Fibroblast of skin of scalp (primary cell): ENCODE measurements at regions not wholly inside any gene's neighbourhood (a gene's known extent, or its start where the extent isn't known, plus 50 kb on each side); places are given as distances from the start of the nearest gene placed in this dataset.
A peak's percentile ranks its signal among the peaks of the same experiment; 100 is the strongest.
"Not testable (repeated sequence)": the region's sequence is repeated elsewhere in the genome, so short reads cannot be mapped to it uniquely, and the experiment has no call there.

Source experiments
- DNase-seq: peaks from one replicate; pipeline ENCODE4 v3.0.0-alpha.2; 2013

DNA sequence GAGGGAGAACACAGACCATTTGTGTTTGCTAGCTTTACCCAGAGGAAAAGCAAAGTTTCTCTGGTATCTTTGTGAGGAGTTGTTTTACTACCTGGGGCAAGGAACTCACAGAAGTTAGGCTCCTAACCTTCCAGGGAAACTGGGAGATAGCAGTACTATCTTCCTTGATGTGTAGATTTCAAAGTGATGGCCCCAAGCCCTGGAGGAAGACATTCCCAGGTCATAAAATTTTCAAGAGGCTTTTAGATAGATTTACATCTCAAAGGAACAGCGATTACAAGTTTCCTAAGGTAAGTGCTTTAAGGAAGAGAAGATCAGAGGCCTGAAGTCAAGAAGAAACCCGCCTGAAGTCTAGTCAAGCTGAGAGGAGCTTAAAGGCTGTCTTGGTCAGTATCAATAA lies 1187.8 kb upstream of the TMEFF2 start:
- no peak for DNase-seq

DNA sequence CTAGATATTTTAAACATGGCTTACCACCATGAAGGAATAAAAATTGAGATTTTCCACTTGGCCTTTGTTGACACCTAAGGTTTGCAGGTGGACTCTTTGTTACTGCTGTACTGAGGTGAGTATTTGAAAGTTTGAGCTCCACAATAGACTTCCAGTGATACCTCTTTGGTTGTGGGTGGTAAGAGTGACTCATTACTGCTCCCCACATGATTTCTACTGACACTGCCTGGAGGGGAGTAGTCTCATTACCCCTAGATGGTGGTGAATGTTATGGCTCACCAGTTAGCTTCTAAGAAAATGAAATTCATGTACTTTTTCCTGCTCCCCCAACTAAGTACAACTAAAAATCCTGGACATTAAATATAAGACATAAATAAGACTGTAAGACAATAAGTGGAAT lies 1183.1 kb upstream of the TMEFF2 start:
- DNase-seq = no peak

DNA sequence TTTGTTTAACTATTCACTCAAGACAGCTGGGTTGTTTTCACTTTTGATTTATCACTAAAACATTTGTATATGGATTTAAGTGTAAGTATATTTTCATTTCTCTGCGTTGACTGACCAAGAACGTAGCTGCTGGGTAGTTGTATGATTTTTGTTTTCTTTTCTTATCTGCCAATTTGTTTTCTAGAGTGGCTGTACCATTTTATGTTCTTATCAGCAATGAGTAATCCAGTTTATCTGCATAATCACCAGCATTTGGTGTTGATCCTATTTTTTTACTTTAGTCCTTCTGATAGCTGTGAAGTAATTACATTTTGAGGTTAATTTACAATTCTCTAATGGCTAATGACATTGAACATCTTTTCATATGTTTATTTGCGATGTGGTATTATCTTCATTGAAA lies 1178.4 kb upstream of the TMEFF2 start:
- DNase-seq = no peak

DNA sequence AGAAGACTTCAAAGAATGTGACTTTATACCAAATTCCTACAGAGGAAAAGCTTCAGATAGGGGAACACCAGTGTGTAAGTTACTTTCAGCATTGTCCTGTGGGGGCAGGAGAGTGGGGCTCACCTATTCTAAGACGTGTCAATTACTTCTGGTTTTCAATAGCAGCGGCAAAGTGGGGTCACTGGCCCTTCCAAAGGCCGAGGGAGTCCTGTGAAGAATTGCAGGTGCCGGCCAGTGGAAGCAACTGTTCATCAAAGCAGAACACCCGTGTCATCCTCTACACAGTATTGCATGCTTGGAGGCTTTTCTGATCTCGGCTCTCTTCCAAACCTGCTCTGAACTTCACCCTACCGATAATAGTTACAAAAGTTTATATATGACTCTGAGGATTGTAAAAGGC lies 1176.5 kb upstream of the TMEFF2 start:
- DNase-seq = no peak

DNA sequence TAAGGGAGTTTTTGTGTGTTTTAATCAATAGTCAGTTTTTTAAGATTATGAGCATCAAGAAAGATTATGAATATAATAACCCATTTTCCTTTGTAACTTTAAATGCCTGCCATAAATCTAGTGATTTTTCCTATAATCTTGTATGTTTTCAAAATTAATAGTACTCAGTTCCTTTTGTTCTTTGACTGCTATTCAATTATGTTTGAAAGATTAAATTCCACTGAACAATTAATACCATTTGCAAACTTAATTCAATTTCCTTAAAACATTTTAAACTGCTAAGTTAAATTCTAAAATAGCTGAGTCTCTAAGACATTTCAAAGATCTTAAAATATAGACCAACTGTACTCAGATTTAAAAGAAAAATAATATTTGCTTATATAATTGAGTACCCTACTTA lies 1173.9 kb upstream of the TMEFF2 start:
- DNase-seq = no peak

DNA sequence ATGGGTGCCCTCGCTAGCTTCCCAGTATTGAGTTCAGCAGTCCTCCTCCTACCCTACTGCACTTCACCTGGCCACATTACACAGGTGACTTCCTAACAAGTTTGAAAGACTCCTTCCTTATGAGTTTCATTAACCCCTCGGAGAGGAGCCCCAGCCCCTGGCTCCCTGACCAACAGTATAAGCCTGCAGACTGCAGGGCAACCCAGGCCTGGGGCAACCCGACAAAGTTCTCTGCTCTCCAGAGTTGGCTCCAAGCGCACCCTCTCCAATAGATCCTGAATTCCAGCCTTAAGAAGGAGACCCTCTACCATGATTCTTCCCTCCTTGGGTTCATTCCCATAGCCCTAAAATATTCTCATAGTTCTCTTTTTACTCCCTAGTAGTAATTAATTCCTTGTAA lies 1162.8 kb upstream of the TMEFF2 start:
- no peak for DNase-seq

DNA sequence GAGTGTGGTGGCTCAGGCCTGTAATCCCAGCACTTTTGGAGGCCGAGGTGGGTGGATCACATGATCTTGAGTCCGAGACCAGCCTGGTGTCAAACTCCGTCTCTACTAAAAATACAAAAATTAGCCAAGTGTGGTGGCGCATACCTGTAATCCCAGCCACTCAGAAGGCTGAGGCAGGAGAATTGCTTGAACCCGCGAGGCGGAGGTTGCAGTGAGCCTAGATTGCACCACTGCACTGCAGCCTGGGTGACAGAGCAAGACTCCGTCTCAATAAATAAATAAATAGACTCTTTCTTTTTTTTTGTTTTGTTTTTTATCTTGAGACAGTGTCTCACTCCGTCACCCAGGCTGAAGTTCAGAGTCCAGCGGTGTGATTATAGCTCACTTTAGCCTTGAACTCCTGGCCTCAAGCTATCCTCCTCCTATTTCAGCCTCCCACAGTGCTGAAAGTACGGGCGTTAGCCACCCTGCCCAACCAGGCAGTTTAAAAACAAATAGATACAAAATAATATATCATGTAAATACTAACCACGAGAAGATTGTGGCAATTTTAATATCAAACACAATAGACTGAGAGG lies 1158.0 kb upstream of the TMEFF2 start:
- not testable (repeated sequence) for DNase-seq

DNA sequence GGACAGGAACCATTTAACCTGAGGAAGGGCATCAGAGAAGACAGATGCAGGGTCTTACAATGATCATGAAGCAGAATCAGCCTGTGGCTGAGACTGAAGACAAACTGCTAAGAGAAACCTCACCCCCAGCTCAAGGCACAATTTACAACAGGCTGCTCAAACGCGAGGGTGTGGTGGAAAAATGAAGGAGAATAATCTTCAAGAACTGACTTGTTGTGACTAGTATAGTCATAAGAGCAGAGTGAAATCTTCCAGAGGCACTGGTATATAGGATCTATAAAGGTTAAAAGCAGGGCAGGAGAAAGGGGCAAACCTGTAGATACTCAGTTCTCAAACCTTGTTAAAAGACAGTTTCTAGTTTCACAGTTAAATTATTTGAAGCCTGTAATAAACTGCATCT lies 1155.8 kb upstream of the TMEFF2 start:
- no peak for DNase-seq

DNA sequence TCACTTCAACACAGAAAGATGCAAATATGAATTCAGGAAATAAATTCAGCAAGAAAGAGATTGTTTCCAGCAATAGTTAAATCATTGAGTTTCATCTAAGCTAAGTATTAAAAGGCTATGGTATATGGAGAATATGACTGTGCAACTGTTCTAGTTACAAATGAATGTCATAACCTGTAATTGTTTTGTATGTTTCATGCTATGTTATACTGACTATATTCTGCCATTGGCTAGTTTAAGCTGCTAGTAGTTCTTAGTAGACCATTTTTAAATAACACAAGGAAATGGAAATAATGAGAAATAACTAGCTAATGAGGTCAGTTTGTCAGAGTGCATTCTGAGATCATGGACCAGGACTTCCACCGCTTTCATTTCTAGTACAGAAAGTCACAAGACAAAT lies 1154.9 kb upstream of the TMEFF2 start:
- no peak for DNase-seq

DNA sequence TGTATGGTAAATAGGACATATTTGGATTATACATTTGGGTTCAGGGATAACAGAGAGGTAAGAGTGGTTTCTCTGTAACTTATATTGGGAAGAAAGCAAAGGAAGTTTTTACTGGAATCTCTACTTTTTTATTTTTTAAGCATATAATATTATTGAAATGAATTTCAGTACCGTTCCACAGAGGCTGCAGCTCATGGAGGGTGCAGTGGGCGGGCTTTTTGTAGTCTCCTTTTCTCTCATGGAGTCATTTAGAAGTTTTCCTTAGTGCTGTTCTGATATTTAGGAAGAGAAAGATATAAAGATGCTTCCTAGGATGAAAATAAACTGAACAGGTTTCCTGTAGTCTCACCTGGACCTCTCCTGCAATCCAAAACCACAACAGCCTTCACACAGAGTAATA lies 1153.3 kb upstream of the TMEFF2 start:
- DNase-seq = no peak

DNA sequence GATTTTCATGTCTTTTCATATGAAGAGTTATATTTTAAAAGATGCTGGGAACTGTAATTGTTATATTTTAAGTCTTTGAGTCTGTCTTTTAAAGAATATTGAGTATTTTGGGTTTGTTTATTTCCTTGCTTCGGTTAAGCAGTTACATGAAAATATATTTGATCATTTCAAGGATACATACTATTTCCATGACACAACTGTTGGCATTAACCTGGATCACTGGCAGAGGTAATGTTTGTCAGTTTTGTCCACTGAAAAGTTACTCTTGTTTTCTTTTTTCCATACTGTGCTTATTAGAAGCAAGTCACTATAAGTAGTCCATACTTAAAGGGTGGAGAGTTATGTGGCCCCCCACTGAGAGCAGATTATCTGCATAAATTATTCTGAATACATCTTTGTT lies 1142.0 kb upstream of the TMEFF2 start:
- no peak for DNase-seq

DNA sequence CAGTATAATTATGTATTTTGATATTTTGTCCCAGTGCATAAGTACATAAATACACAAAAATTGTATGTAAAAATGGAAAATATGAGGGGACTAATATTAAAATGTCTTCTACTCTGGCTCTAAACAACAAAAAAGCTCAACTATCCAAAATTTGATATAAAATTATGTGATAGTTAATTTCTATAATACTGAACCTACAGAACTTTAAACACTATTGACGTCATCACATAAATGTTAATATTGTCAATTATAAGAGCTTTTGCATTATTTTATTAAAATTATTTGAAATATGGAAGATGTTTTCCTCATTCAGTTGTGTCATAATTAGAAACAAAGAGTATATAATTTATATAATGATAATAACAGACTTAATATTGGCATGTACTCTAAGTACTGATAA lies 1139.7 kb upstream of the TMEFF2 start:
- DNase-seq = no peak

DNA sequence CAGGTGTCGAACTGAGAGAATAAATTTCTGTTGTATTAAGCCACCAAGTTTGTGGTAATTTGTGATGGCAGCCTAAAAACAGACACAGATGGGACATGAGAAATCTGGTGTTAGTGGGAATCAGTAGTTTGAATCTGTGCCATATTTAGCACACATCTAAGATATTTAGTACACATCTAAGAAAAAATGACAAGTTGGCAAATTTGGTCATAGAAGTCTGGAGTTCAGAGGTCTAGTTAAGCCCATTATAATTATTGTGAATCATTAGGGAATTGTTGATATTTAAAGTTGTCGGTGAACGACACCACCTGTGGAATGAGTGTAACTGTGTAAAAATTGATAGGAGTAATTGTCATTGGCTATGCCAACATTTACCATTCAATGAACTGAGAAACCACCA lies 1138.8 kb upstream of the TMEFF2 start:
- no peak for DNase-seq

DNA sequence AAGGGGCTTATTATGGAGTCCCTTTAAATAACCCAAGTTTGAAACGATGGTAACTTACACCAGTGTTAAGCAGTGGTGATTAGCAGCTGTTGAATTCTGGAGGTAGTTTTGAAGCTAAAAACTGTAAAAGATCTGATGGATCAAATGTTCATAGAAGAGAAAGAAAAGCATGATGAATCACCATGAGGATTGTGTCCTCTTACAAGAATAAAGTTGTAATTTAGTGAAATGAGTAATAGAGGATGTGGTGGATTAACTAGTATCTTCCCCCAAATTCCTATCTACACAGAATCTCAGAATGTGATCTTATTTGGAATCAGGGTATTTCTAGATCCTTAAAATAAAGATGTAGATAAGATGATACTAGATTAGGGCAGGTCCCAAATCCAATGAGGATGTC lies 1138.2 kb upstream of the TMEFF2 start:
- peak; percentile 51 for DNase-seq

DNA sequence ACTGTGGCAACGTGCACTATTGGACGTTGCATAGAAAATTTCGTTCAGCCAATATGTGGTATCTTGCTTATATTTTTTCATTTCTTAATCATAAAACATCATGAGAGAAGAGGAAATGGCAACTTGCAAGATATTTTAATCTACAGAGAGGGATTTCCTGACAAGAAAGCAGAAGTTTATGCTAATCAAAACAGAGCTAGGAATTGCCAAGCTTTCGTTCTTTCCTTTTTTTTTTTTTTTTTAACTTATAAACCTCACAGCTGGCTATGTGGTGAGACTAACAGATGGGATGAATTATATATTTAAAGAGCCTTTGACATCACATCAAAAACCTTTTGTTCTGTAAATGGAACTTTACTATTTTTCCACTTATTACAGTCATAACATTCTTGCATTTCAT lies 1136.9 kb upstream of the TMEFF2 start:
- peak; percentile 55 for DNase-seq

DNA sequence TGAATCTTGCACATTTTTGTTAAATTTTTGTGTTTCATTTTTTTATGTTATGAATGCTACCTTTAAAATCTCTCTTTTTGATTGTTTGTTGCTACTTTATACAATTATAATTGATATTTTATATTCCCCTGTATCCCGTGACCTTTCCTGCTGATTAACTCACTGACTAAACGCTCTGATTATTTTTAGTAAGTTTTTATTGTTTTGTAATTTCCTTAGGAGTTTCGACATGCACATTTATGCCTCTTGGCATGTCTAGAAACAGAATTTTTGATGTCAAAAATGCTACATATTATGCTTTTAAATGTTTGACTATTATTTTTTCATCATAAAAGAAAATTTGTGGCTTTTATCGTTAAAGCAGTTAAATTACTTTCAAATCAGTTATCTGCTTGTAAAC lies 1131.6 kb upstream of the TMEFF2 start:
- DNase-seq = no peak

DNA sequence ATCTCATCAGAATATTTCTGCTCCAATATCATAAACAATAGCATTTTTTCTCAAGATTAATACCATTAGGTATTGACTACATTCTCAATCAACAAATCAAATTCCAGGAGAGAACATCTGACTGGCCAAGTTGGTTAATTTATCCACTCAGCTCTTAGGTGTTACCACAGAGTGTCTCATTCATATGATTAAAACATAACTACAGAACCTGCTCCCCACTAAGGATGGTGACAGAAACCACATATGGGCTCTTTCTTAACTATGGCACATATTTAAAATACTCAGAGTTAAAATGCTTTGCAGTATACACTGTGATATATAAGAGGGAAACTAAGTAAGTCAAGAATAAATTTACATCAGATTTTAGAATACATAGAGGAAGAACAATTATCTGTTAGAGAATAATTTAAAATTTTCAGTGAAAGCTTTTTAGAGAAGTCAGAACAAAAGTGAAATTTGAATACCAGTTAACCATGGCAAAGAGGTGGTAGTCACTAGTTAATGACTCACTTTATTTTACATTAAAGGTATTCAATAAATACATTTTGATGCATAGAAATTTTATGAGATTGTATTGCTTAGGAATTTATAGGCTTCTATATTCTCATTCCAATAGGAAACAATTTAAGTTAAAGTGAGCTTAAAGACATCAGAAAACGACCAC lies 1120.8 kb upstream of the TMEFF2 start:
- no peak for DNase-seq

DNA sequence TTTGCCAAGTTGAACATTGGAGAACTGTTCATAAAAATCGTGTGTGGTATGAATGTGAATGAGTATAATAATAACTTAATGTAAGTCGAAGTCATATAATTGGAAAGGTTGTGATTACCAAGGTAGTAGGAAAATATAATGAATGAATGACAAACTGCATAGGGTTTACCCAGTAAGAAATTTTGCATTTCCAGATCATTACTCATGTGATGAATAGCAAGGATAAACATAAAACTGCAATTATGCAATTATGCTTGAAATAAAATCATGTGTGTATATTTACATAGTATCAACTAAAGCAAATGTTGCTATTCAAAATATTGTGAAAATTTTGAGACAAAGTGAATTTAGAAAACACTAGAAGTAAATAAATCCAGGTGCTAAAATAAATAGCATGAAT lies 1108.7 kb upstream of the TMEFF2 start:
- DNase-seq = no peak

DNA sequence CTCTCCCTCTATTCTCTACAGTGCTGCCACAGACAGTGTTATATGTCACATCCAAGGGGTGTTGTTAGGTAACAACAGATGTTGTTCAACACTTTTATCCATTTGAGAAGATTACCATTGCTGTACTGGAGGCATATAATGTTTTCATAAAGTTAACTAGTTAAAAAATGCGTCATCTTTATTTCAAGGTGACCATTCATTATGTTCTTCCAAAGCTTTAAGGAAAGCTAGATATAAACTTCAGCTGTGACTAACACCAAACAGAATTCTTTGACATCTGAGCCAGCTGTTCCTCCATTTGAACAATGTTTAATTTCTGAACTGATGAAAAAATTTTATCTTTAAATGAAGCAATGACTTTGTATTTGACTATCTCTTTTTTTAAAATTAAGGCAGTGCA lies 1099.6 kb upstream of the TMEFF2 start:
- DNase-seq = no peak

DNA sequence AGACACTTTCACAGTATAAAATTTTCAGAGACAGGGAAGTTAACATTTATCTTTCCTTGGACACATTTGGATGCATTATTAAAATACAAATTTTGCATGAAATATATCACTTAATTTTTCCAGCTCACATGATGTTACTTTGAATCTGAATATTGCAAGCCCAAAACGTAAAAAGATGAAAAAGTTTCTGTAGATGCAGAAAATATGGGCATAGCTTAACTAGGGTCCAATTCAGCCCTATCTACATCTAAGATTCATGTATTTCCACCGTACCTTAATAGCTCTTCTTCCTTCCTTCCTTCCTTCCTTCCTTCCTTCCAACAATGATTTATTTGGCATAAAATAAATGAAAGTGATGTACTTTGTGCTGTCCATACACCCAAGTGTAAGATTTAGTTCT lies 1084.6 kb upstream of the TMEFF2 start:
- DNase-seq = no peak

DNA sequence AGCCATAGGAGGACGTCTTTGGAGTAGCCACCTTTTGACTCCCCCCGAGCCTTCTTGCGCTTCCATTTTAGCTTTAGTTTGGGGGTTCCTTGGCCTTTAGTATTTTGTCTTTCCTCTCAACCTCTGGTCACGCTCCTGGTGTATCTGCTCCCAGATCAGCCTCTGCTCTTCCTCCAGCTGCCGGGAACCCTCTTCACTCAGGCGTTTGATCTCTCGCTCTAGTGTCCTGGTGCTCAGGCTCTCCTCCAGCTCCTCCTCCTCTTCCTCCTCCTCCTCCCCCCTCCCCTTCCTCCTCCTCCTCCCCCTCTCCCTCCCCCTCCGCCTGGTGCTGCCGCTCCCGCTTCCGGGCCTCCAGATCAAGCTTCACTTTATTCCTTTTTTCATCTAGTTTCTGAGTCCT lies 1082.3 kb upstream of the TMEFF2 start:
- DNase-seq = no peak

DNA sequence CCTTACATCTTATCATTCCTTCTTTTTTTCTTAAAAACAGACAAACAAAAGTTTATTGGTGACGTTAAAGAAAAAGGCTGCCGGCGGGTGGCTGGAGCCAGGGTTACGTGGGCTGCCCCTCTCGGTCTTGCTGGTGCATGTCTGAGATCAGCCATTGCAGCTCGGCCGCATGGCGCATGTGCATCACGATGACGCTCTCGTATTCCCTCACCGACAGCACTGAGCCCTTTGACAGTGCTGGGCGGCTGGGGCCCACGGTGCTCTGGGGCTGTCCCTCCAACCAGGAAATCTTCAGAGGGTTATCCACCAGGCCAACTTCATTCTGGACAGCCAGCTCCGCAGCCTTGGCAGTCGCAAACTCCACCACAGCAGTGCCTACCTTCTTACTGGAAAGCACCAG lies 1081.8 kb upstream of the TMEFF2 start:
- no peak for DNase-seq

DNA sequence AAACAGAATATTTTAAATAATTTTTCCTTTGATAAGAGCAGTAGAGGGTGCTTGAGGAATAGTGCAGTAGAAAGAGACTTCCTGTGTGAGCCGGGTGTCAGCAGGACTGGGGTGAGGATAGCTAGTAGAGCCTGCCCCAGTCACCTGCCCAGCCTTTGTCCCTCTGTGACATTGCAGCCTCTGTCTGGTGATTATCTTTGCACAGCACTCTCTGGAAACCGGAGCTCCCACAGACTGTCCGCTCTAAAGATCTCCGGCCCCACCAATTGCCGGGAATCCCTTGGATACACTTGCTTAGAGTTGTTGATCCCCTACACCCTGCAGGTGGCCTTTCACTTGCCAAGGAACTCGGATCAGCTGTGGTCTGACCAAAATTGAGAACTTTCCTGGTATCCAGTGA lies 1081.3 kb upstream of the TMEFF2 start:
- no peak for DNase-seq

DNA sequence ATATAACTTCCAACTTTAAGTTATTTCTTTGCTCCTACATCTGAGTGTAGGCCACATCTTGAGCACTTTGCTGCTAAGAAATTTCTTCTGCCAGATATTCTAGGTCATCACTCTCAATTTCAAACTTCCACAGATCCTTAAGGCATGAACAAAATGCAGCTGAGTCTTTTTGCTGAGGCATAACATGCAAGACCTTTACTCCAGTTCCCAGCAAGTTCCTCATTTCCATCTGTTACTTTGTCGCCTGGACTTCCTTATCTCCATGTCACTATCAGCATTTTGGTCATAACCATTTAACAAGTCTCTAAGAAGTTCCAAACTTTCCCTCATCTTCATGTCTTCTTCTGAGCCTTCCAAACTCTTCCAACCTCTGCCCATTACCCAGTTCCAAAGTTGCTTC lies 1077.3 kb upstream of the TMEFF2 start:
- DNase-seq = no peak

DNA sequence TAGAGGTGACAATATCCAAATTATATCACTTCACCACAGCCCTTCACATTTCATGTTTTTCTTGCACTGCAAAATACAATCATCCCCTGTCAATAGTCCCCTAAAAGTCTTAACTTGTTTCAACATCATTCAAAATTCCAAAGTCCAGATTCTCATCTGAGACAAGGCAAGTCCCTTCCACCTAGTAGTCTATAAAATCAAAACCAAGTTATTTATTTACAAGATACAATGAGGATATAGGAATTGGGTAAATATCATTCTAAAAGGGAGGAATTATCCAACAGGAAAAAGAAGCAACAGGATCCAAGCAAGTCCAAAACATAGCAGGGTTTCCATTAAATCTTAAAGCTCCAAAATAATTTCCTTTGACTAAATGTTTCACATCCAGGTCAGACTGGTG lies 1076.1 kb upstream of the TMEFF2 start:
- no peak for DNase-seq
